Endothelial cell of umbilical vein (primary cell): ENCODE measurements at regions not wholly inside any gene's neighbourhood (a gene's known extent, or its start where the extent isn't known, plus 50 kb on each side); places are given as distances from the start of the nearest gene placed in this dataset.

ENCODE experiments used
- BruUV-seq: library from RNA; stranded (reverse); fragments of 400-500 nt; replicated peaks from 2 replicates; lab custom pipeline; 2021; lab: Mats Ljungman, UMichigan
- CTCF ChIA-PET: fragments of 300-600, 350-600 bp; sonication (Branson Sonifier 250); formaldehyde crosslinking; loops from one replicate; lab custom pipeline; 2021; ENCODE audit warnings: antibody characterized with exemption, inconsistent platforms; lab: Charles Lee
- POLR2A ChIA-PET: fragments of 300-600, 350-600 bp; sonication (Branson Sonifier 250); formaldehyde crosslinking; loops from one replicate; lab custom pipeline; 2021; ENCODE audit warnings: antibody characterized with exemption, inconsistent platforms; lab: Charles Lee
- DNase-seq: peaks from one replicate; pipeline ENCODE4 v3.0.0-alpha.2; 2011; ENCODE audit warnings: low read depth, low spot score
- FAIRE-seq: peaks from 2 replicates; lab custom pipeline; 2011; peaks lifted over from hg19 to GRCh38; lab: Jason Lieb, UNC
- H2AFZ ChIP-seq: 2 replicates; pipeline ENCODE4 v1.6.0; 2012; ENCODE audit warnings: low read depth, low read length, control low read depth, inconsistent platforms
- H3K27ac ChIP-seq: 2 replicates; pipeline ENCODE4 v1.5.1; 2011; ENCODE audit warnings: low read depth, mild to moderate bottlenecking, control low read depth, low read length, moderate library complexity; ENCODE audit not compliant: insufficient read depth
- H3K27me3 ChIP-seq, 2 experiments: 2 replicates each; pipeline versions ENCODE4 v1.6.0 to v1.6.1; 2011; ENCODE audit warnings: low read length in 2 of 2, mixed read lengths in 1 of 2; ENCODE audit not compliant: control insufficient read depth in 2 of 2, insufficient read depth in 2 of 2
- H3K36me3 ChIP-seq, 2 experiments: 2 replicates in 1 of 2; 3 replicates in 1 of 2; pipeline ENCODE4 v1.5.1; 2011; ENCODE audit warnings: low read length in 2 of 2, mild to moderate bottlenecking in 1 of 2, moderate library complexity in 1 of 2; ENCODE audit not compliant: control insufficient read depth in 2 of 2, insufficient read depth in 2 of 2; ENCODE audit errors: extremely low read depth in 1 of 2
- H3K4me1 ChIP-seq: 3 replicates; pipeline ENCODE4 v1.5.1; 2011; ENCODE audit warnings: mild to moderate bottlenecking, low read length; ENCODE audit not compliant: control insufficient read depth, insufficient read depth; ENCODE audit errors: extremely low read depth
- H3K4me2 ChIP-seq: 2 replicates; pipeline ENCODE4 v1.6.1; 2011; ENCODE audit warnings: low read length, control low read depth, mixed read lengths; ENCODE audit not compliant: insufficient read depth
- H3K4me3 ChIP-seq, 3 experiments: fragments of 200-600 bp in 1 of 3; sonication (generic), shearing (Covaris generic) in 1 of 3; replicated peaks in 1 of 3; 2 replicates each; pipeline ENCODE4 v1.5.1; 2011 to 2016; ENCODE audit warnings: control low read depth in 3 of 3, low read length in 3 of 3, mild to moderate bottlenecking in 2 of 3, inconsistent platforms in 1 of 3, low read depth in 1 of 3, moderate library complexity in 1 of 3; ENCODE audit not compliant: insufficient read depth in 1 of 3
- H3K79me2 ChIP-seq: 2 replicates; pipeline ENCODE4 v1.6.0; 2012; ENCODE audit warnings: low read length, inconsistent platforms; ENCODE audit not compliant: control insufficient read depth, insufficient read depth
- H3K9ac ChIP-seq: replicated peaks from 2 replicates; pipeline ENCODE3; 2011; ENCODE audit warnings: low read length, control low read depth; ENCODE audit not compliant: insufficient read depth; ENCODE audit errors: extremely low read depth
- H3K9me1 ChIP-seq: replicated peaks from 3 replicates; pipeline ENCODE4 v1.6.0; 2011; ENCODE audit warnings: mild to moderate bottlenecking, low read length; ENCODE audit not compliant: control insufficient read depth, insufficient read depth; ENCODE audit errors: extremely low read depth
- H3K9me3 ChIP-seq: replicated peaks from 2 replicates; pipeline ENCODE4 v1.5.1; 2012; ENCODE audit warnings: low read length, inconsistent platforms; ENCODE audit not compliant: control insufficient read depth, insufficient read depth
- H4K20me1 ChIP-seq: replicated peaks from 2 replicates; pipeline ENCODE3; 2011; ENCODE audit warnings: mild to moderate bottlenecking, low read length; ENCODE audit not compliant: control insufficient read depth, insufficient read depth; ENCODE audit errors: extremely low read depth
- CTCF ChIP-seq, 2 donors: IDR thresholded peaks; 1 replicate in 1 of 2; 2 replicates in 1 of 2; pipeline ENCODE4 v1.5.1; 2011; ENCODE audit warnings: low read length in 2 of 2, mild to moderate bottlenecking in 2 of 2, moderate library complexity in 2 of 2, control low read depth in 1 of 2, inconsistent platforms in 1 of 2, low read depth in 1 of 2; ENCODE audit not compliant: insufficient read depth in 1 of 2; ENCODE audit errors: extremely low read depth in 1 of 2
- EZH2 ChIP-seq: IDR thresholded peaks from 2 replicates; pipeline ENCODE4 v1.6.1; 2012; ENCODE audit warnings: borderline replicate concordance, low read depth, mild to moderate bottlenecking, moderate library complexity, low read length, inconsistent platforms; ENCODE audit not compliant: severe bottlenecking
- JUN ChIP-seq: IDR thresholded peaks from 2 replicates; pipeline ENCODE4 v1.6.1; 2011; ENCODE audit warnings: borderline replicate concordance, low read depth; ENCODE audit not compliant: insufficient read length, insufficient read depth
- MAX ChIP-seq: IDR thresholded peaks from 2 replicates; pipeline ENCODE4 v1.6.1; 2011; ENCODE audit not compliant: insufficient read depth, insufficient read length
- POLR2A ChIP-seq: IDR thresholded peaks from 2 replicates; pipeline ENCODE4 v1.6.1; 2012; ENCODE audit warnings: low read depth, mild to moderate bottlenecking, control low read depth, low read length
- dilution Hi-C: fragments of 300-500 bp; cut with MboI; formaldehyde crosslinking; loops from one replicate; pipeline ENCODE4 v1.15.0; 2019; ENCODE audit warnings: low sequenced_read_pairs; ENCODE audit not compliant: extremely low pct_ligation_motif_present
- intact Hi-C: fragments of 100-400 bp; cut with micrococcal nuclease; formaldehyde crosslinking; loops from one replicate; pipeline ENCODE4 v1.10.0; 2022

GRCh38 chr20:48458003-48458377 lies 369.8 kb downstream of the PREX1 start:
- dilution Hi-C loops: no loop called here
- no TSS peak for BruUV-seq
- H2AFZ ChIP-seq: no peak overlapping the region
- no peaks in the 10 kb centered on the region for H3K4me1 ChIP-seq
- POLR2A ChIA-PET: no interaction called here
- no peak overlapping the region for H3K4me3 ChIP-seq
- no peaks in the 10 kb centered on the region for H3K79me2 ChIP-seq
- no peaks in the 10 kb centered on the region for H3K36me3 ChIP-seq
- CTCF ChIA-PET: no interaction called here
- H3K9me1 ChIP-seq: no peaks in the 10 kb centered on the region
- no peaks in the 10 kb centered on the region for H3K9me3 ChIP-seq
- H3K4me2 ChIP-seq: no peak overlapping the region
- FAIRE-seq (no peak), DNase-seq (no peak)
- H3K27ac ChIP-seq: no peak overlapping the region
- no peaks in the 10 kb centered on the region for H4K20me1 ChIP-seq
- intact Hi-C loops: no loop called here
- H3K9ac ChIP-seq: no peak overlapping the region
- H3K27me3 ChIP-seq: no peaks in the 10 kb centered on the region
- TF ChIP-seq EZH2: no peak
- no peak for TF ChIP-seq CTCF (IDR thresholded peaks at IDR 0.05; ENCODE audit: extremely low read depth in 1 of 2, insufficient read depth in 1 of 2, low read depth in 1 of 2, low read length in 2 of 2)
- TF ChIP-seq MAX: no peak
- TF ChIP-seq POLR2A: no peak
- no peak for TF ChIP-seq JUN
